ENCODE measurements at regions not wholly inside any gene's neighbourhood (a gene's known extent, or its start where the extent isn't known, plus 50 kb on each side); places are given as distances from the start of the nearest gene placed in this dataset.

GRCh38 chr5:72572236-72572765 lies 65.1 kb upstream of the ZNF366 start:
- TF ChIP-seq SP1 (IDR thresholded peaks at IDR 0.05) (no peak), TARDBP (IDR thresholded peaks at IDR 0.05) (no peak), ELF4 (IDR thresholded peaks at IDR 0.05) (no peak), SUZ12 (IDR thresholded peaks at IDR 0.05) (no peak), FOXM1 (IDR thresholded peaks at IDR 0.05; ENCODE audit: borderline replicate concordance) (no peak), BHLHE40 (IDR thresholded peaks at IDR 0.05; ENCODE audit: borderline replicate concordance) (no peak), FOXA1 (IDR thresholded peaks at IDR 0.05) (no peak), HDGF (IDR thresholded peaks at IDR 0.05; ENCODE audit: borderline replicate concordance) (no peak), PKNOX1 (IDR thresholded peaks at IDR 0.05) (no peak), L3MBTL2 (conservative IDR thresholded peaks at IDR 0.05) (no peak), ZNF384 (IDR thresholded peaks at IDR 0.05) (no peak)

Data from HEK293T (cell line).